HG03575 (cell line): ENCODE measurements at regions not wholly inside any gene's neighbourhood (a gene's known extent, or its start where the extent isn't known, plus 50 kb on each side); places are given as distances from the start of the nearest gene placed in this dataset.
"Not testable (repeated sequence)": the region's sequence is repeated elsewhere in the genome, so short reads cannot be mapped to it uniquely, and the experiment has no call there.

Experiments used
- ATAC-seq: cut with Tn5 transposase; IDR thresholded peaks from one replicate; pipeline ENCODE4 v1.9.1; 2021; ENCODE audit not compliant: unreplicated experiment, insufficient number of reproducible peaks, low FRiP score; ENCODE audit errors: extremely low read depth

DNA sequence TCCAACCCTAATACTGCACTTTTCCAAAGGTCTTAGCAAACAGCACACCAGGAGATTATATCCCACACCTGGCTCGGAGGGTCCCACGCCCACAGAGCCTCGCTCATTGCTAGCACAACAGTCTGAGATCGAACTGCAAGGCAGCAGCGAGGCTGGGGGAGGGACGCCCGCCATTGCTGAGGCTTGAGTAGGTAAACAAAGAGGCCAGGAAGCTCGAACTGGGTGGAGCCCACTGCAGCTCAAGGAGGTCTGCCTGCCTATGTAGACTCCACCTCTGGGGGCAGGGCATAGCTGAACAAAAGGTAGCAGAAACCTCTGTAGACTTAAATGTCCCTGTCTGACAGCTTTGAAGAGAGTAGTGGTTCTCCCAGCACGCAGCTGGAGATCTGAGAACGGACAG is 361.0 kb upstream of the PPP2R3A start:
- not testable (repeated sequence) for ATAC-seq

DNA sequence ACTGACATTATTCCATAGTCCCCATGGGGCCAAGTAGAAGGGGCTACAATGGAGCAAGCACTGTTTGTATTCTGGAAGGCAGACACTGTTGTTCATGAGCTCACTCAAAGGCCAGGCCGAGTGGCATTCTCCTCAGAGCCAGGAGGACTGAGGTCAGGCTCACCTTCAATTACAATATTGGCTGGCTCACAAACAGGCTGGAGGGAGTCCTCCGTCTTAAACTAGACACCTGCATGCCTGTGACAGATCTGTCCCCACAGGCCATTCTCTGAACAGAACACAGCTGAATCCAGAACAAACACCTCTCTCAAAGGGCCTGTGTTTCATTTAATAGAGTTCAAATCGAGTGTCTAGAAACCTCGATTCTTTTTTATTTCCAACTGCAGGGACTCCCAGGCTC is 347.4 kb upstream of the PPP2R3A start:
- no peak for ATAC-seq

DNA sequence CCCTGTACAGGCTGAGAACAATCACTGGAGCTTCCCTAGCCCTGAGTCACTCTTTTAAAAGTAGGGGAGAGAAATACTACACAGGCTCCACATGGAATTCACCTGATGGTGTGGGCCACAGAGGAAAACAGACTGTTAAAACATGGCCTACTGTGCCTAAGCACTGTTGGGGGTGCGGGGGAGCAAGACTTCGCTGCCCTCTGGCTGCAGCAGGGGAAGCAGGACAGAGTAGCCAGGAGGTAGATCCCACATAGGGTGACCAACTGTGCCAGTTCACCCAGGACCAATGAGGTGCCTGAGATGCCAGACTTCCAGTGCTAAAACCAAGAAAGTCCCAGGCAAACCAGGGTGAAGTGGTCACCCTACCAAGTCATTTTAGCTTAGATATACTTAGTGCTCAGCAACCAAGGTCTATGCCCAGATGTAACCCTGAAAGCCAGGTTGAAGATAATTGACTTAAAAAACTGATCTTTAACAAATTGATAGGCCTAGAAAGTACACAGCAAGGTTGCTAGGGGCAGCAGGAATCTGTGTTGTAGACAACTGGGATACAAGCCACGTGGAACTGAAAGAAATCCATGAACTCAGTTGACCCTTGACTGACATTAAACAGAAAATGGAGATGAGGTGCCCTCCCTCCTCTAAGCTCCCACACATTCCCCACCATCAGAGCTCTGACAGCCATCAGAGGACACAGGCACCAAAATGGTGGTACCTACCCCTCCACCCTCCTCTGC is 344.2 kb upstream of the PPP2R3A start:
- ATAC-seq, result no peak

DNA sequence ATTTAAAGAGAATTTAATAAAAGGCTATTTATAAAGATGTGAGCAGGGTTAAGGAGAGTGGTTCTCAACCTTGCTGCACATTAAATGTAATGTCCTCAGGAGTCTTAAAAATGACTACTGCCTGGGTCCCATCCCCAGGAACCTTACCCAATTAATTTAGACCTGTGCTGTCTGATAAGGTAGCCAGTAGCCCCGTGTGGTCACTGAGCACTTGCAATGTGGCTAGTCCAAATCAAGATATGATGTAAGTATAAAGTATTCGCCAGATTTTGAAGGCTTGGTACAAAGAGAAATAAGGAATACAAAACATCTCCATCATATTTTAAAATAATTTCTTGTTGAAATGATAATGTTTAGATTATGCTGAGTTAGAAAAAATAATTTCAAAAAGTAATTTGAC is 343.3 kb upstream of the PPP2R3A start:
- ATAC-seq, result no peak

DNA sequence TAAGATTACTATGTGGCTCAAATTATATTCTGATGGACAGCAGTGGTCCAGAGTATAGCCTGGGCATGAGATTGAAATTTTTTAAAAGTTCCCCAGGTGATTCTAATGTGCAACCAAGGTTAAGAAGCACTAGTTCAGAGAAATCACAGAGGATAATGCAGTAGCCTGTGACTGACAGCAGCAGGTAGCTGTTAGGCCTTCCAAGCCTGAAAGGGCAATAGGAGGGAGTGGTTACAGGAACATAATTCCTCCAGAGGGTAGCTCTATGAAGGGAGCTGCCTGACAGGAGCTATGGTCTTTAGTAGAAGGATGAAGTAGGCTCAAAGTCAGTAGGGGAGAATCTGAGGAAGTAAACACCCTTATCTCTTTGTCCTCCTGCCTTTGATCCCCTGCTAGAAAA is 342.9 kb upstream of the PPP2R3A start:
- no peak for ATAC-seq

DNA sequence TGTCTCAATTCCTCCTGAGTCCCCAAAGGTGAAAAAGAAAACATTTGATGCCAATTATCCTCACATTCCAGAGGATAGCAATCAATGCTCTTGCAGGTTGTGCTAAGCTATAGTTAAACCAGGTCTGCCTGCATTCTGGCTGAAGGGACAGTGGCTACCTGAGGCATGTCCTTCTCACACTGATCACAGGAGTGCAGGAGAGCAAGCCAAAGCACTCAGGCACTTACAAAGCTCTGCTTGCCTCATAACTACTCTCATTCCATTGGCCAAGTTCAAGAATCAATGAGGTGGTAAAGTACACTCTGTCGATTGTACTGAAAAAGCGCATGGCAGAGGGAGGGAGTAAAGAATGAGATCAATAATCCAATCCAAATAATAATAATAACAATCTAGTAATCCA is 342.0 kb upstream of the PPP2R3A start:
- ATAC-seq, result no peak

DNA sequence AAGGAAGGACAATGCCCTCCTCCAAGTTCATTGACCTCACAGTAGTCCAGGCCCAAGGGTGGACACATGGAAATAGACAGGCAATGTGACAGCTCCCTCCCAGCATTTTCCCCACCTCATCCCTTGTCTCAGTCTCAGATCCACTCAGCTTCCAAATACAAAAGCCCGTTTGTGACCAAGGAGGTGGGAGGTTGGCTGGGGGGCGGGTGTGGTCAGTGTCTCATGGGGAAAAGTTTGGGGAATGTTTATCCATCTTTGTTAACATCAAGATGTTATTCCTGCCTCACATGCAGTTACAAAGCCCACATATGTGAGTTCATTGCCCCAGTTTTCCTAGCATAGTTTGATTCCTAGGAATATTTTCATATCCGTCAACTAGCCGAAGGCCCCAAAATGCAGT is 338.5 kb upstream of the PPP2R3A start:
- ATAC-seq, result no peak

DNA sequence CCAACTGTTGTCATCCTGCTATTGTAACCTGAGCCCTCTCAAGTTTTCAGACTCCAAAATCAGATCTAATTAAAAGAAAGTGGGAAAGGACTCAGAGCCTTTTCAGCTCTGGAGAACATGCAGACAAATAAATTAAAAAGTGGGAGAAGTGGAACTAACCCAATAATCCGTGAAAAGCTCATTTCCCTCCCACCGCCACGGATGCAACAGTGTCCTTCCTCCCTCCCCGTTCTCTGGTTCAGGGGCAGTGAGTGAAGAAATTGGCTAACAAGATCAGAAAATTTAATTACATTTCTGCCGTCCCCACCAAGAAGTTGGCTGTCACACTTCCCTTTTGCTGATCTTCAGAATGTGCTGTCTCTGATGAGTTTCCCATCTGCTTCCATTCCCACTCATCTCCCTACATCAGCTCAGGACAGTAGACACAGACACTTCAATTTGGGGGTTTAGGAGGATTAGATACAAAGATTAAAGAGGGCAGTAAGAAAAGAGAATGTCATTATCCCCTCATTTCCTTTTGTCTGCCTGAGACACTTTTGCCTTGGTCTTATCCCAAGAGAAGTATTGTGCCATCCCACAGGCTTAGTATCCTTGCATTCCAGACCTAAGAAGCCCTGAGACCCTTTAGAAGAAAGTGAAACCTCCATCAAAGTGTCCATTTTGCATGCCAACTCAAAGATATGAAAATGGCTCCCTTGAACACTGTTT is 335.7 kb upstream of the PPP2R3A start:
- ATAC-seq, result no peak

DNA sequence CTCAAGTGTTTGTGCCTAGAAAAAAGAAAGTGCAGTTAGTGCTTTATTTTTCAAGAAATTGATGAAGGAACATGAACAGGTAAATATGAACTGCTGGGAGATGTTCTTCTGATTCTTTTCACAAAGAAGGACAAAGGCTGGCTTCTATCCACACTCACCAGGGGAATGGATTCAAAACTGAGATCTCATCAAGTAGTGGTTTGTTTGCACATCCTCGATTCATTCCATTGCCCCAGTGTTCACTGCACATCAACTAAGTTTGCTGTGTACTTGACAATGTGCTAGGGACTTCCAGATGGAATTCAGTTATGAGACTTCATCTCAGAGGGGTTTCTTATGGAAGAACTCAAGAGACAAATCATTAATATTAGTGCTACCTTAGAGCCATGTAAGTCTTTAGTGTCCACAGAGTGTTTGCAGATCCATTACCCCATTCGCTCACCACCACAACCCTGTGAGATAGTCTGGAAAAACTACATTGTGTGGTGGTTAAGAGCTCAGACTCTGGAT is 332.9 kb upstream of the PPP2R3A start:
- ATAC-seq, result no peak

DNA sequence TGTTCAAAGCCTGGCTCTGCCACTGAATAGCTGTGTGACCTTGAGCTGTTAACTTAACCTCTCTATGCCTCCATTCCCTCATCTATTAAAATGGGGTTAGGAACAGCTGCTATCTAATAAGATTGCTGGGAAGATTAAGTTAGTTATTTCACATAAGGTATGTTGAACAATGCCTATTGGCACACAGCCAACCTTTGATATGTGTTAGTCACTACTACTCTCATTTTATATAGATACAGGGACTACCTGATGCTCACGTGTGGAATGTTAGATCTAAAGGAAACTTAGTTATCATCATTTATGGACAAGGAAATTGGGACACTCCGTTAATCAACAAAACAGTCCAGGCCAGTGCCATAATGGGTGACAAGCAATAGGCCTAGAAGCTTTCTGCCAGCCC is 332.4 kb upstream of the PPP2R3A start:
- ATAC-seq, result no peak

DNA sequence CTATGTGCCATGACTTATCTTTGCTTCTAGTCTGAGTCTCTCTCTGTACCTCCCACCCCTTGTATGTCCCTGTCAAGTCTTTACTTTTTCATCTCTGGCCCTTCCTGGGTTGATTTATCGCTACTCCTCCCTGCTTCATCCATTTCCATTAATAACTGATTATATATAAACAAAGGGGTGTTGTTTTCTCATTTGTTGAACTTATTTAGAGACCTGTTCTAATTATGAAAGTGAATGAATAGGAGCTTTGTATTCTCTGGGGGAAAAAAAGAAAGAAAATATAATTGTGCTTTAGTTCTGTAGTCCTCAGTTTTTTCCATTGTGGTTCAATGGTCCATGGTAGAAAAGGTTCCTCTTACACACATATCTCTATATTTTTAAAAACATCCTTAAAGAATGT is 328.9 kb upstream of the PPP2R3A start:
- ATAC-seq, result no peak

DNA sequence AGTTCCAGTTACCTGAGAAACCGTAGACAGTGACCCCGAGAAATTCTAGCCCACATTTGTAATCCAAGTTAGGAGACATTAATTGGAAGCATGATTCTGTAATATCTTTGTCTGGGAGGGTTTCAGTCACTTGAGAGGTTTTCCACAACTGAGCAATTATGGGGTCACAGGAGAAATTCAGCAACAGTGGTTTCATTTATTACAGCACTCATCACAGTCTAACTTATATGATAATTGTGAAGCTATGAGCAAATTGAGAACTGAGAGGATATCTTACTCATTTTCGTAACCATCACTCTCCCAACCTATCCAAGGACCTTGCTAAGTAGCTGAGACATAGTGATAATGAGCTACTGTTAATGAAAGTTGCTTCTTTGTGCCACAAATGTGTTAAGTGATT is 328.5 kb upstream of the PPP2R3A start:
- no peak for ATAC-seq

DNA sequence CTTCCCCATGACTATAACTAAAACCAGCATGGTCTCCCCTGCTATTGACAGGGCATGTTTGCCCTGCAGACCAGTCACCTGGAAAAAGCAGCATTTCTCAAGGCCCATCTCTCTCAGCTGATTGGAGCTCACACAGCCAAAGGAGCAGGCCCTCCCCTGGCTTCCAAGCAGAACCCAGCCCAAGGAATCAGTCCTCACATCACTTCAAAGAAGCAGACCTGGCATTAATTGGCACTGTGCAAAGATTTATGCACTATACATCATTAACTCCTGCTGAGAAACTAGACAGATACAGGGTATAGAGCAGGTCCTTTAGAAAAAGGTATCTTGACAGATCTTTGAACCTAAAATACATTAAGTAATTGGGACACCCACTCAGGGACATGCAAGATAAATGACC is 323.8 kb upstream of the PPP2R3A start:
- ATAC-seq, result no peak

DNA sequence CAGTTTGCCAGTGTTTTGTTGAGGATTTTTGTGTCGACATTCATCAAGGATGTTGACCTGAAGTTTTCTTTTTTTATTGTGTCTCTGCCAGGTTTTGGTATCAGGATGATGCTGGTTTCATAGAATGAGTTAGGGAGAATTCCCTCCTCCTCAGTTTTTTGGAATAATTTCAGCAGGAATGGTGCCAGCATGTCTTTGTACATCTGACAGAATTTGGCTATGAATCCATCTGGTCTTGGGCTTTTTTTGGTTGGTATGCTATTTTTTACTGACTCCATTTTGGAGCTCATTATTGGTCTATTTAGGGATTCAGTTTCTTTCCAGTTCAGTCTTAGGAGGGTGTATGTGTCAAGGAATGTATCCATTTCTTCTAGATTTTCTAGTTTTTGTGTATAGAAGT is 320.0 kb upstream of the PPP2R3A start:
- ATAC-seq, result no peak

DNA sequence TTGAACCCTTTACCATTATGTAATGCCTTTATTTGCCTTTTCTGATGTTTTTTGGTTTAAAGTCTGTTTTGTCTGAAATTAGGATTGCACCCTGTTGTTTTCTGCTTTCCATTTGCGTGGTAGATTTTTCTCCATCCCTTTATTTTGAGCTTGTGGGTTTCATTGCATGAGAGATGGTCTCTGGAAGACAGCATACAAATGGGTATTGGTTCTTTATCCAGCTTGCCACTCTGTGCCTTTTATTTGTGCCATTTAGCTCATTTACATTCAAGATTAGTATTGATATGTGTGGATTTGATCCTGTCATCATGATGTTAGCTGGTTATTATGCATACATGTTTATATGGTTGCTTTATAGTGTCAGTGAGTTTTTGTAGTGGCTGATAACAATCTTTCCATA is 318.7 kb upstream of the PPP2R3A start:
- no peak for ATAC-seq

DNA sequence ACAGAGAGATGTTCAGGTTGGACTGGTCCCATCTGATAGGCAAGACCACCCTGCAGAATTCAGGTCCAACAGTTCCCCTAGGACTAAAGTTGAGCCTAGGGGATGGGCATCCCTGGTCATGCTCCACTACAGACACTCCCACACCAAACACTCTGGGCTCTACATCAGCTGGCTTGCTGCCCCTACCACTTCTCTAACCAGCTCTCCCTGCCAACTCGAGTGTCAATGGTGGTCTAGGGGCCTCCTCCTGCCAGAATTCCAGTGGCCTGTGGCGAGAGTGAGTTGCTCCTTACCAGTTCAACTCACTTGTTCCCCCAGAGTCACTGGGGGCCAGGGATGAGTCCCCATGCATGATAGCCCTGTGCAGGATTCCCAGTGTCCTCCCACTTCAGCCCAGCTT is 316.2 kb upstream of the PPP2R3A start:
- no peak for ATAC-seq

DNA sequence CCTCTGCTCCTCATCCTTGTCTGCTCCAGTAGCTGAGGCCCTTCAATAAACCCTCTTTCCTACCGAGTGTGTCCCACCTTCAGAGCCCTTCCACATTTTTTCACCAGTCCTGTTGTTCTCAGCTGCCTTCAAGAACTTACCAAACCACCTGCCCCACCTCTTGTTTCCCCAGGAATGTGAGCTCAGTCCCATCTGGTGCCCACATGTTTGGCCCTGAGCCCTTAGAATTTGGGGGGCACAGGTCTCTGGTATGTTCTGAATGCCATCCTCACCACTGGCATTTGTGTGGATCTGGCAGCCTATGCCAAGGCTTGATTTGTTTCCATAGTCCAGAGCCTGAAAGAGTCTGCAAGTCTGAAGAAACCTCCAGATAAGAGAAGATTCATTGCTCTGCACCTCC is 315.2 kb upstream of the PPP2R3A start:
- ATAC-seq, result no peak

DNA sequence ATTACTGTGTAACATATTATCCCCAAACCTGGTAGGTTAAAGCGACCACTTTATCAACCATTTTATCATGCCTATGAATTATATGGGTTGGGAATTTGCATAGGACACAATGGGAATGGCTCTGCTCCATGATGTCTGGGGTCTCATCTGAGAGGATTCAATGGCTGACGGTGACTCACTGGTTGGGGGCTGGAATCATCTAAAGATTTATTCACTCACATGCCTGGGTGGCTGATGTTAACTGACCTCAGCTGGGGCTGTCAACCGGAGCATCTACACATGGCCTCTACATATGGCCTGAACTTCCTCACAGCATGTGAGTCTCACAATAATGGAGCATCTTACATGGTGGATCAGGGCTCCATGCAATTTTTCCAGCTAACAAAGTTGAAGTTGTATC is 313.1 kb upstream of the PPP2R3A start:
- ATAC-seq, result no peak

DNA sequence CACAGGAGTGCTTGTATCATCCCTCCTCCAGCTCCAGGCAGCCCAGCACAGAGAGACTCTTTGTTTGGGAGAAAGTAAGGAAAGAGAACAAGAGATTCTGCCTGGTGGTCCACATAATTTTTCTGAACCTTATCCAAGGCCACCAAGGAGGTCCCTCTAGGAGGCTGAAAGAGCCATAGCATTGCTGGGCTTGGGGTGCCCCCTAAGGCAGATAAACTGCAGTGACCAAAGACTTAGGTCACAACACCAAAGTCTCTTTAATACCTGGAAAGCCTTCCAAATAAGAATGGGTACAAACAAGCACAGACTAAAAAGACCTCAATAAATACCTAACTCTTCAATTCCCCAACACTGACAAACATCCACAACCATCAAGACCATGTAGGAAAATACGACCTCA is 310.2 kb upstream of the PPP2R3A start:
- ATAC-seq, result no peak

DNA sequence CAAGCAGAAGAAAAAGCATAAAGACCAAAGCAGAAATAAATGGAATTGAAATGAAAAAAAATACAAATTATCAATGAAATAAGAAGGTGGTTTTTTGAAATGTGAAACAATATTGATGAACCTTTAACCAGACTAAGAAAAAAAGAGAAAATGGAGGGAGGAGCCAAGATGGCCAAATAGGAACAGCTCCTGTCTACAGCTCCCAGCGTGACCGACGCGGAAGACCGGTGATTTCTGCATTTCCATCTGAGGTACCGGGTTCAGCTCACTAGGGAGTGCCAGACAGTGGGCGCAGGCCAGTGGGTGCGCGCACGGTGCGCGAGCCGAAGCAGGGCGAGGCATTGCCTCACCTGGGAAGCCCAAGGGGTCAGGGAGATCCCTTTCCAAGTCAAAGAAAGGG is 307.1 kb upstream of the PPP2R3A start:
- not testable (repeated sequence) for ATAC-seq

DNA sequence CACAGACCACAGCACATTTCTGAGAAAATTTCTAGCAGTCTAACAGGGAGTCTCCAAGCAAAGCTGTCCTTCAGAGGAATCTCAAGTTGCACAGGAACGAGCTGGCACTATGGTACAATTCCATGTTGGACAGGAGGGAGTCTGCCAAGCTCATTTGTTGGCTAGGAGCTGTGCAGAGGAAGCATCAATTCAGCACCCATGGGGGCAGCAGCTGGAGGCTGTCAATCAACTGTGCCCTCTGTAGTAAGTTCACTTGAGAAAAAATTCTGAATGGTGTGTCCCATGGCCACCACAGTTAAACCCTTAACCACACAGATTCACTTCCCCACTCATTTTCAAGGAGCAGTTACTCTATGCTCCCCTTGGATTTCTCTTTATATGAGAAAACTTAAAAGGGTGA is 298.5 kb upstream of the PPP2R3A start:
- no peak for ATAC-seq
